ENCODE measurements at regions not wholly inside any gene's neighbourhood (a gene's known extent, or its start where the extent isn't known, plus 50 kb on each side); places are given as distances from the start of the nearest gene placed in this dataset.

- DNase-seq (ENCODE audit: low spot score) (no peak), ATAC-seq (ENCODE audit: low FRiP score) (no peak)
- no peak for TF ChIP-seq CTCF (IDR thresholded peaks at IDR 0.05)
Measured at GRCh38 chr22:48902983-48903650, 924.6 kb downstream of the BRD1 start.

- TF ChIP-seq CTCF (IDR thresholded peaks at IDR 0.05), result no peak
- DNase-seq (ENCODE audit: low spot score) (no peak), ATAC-seq (ENCODE audit: low FRiP score) (no peak)
Measured at GRCh38 chr22:48902001-48902869, 925.4 kb downstream of the BRD1 start.

GRCh38 chr22:48901324-48901723, 926.3 kb downstream of the BRD1 start:
- TF ChIP-seq CTCF (IDR thresholded peaks at IDR 0.05), result no peak
- no peak for DNase-seq (ENCODE audit: low spot score)
- no peak for ATAC-seq (ENCODE audit: low FRiP score)

GRCh38 chr22:48900626-48901025, 927.0 kb downstream of the BRD1 start:
- TF ChIP-seq CTCF (IDR thresholded peaks at IDR 0.05), result no peak
- ATAC-seq (ENCODE audit: low FRiP score) (no peak), DNase-seq (ENCODE audit: low spot score) (no peak)

GRCh38 chr22:48900327-48900597, 927.4 kb downstream of the BRD1 start:
- TF ChIP-seq CTCF (IDR thresholded peaks at IDR 0.05), result no peak
- DNase-seq (ENCODE audit: low spot score), result no peak
- no peak for ATAC-seq (ENCODE audit: low FRiP score)

- DNase-seq (ENCODE audit: low spot score), result no peak
- no peak for ATAC-seq (ENCODE audit: low FRiP score)
- no peak for TF ChIP-seq CTCF (IDR thresholded peaks at IDR 0.05)
Measured at GRCh38 chr22:48899523-48900326, 927.9 kb downstream of the BRD1 start.

Measured in omental fat pad (tissue), 3 donors.